HTR-8/SVneo (cell line): ENCODE measurements at regions not wholly inside any gene's neighbourhood (a gene's known extent, or its start where the extent isn't known, plus 50 kb on each side); places are given as distances from the start of the nearest gene placed in this dataset.
A peak's percentile ranks its signal among the peaks of the same experiment; 100 is the strongest.

Experiments
- DNase-seq: peaks from one replicate; pipeline ENCODE4 v3.0.0; 2011; ENCODE audit warnings: low spot score, mixed read lengths; ENCODE audit not compliant: insufficient read length
- FAIRE-seq: peaks from 2 replicates; lab custom pipeline; 2011; peaks lifted over from hg19 to GRCh38; lab: Jason Lieb, UNC

DNA sequence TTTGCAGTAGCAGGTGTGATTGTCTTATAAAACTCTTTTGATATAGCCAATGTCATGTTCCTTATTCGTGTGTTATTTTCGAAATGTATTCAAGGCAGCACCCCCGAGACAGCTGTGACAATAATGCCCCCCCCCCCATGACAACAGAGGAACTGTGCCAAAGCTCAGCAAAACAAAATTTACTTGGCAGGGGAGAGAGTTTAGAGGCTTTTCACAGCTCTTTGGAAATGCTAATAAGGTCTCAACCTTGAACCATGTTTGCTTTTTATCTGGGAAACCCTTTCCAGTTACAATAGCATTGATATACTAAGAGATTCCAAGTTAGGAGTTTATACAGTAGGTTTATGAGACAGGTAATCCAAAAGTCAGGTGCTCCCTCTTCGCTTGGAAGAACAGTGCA, 56.4 kb upstream of the USP44 start:
- no peak for FAIRE-seq

DNA sequence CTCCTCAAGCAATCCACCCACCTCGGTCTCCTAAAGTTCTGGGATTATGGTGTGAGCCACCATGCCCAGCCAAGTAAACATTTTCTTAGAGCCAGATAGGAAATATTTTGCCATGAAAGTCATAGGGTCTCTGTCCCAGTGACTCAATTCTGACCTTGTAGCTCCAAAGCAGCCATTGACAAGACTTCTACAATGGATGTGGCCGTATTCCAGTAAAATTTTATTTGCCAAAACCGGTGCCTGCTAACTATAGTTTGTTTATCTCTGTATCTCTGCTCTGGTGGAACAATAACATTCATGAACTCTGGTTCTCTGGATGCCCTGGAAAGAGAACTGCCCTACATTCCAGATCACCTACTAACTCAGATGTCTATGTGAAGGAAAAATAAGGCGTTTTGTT, 54.6 kb upstream of the USP44 start:
- DNase-seq = no peak
- no peak for FAIRE-seq

More for the DNA sequence above, 56.4 kb upstream of the USP44 start:
- no peak for DNase-seq

DNA sequence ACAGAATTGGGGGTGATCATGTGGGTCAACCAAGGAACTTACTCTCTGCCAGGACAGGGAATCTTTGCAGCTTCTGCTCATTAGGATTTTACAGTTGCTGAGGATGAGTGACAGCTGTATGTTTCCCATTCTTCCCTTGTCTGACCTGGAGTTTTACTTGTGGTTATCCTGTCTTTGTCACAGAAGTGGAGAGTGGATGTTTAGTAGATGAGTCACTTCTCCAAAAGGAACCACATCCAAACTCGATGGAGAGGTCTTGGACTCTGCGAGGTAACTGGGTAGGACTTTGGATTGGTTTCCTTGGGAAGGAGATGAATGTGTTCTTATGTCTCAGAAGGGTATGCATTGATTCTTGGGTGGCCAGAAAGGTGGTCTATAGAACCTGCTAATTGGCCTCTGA, 53.8 kb upstream of the USP44 start:
- FAIRE-seq (no peak), DNase-seq (peak; percentile 26)

DNA sequence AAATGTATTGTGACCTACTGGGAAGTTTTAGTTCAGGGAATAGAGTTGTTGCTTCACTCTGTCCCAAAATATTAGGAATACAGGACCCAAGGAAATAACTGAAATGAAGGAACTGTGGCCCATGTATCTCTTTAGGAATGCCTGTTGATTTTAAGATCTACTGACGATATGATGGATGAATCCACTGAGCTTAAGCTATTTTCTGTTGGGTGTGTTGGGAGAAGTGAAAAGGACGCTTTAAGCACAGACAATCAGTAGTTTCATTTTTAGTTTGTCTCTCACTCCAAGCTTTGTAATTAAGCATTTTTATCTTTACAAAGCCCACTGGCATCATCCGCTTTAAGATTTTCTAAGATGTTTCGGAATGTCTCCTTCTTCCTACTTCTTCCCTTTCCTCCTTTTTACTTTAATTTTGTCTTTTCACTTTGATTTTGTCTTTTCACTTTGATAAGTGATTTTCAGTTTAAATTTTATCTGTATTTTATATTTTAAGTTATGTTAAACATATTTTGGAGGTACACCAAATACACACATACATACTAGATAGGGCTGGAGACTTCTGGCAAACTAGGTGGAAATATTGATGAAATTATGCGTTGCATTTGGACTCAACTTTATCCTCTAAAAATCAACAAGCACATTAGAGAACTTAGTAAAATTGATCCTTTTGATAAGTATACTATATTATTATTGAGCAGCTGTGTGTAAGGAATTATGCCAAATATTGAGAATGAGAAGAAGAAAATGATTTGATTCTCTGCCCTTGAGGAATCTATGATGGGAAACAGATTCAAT, 52.3 kb upstream of the USP44 start:
- no peak for FAIRE-seq
- DNase-seq = no peak

DNA sequence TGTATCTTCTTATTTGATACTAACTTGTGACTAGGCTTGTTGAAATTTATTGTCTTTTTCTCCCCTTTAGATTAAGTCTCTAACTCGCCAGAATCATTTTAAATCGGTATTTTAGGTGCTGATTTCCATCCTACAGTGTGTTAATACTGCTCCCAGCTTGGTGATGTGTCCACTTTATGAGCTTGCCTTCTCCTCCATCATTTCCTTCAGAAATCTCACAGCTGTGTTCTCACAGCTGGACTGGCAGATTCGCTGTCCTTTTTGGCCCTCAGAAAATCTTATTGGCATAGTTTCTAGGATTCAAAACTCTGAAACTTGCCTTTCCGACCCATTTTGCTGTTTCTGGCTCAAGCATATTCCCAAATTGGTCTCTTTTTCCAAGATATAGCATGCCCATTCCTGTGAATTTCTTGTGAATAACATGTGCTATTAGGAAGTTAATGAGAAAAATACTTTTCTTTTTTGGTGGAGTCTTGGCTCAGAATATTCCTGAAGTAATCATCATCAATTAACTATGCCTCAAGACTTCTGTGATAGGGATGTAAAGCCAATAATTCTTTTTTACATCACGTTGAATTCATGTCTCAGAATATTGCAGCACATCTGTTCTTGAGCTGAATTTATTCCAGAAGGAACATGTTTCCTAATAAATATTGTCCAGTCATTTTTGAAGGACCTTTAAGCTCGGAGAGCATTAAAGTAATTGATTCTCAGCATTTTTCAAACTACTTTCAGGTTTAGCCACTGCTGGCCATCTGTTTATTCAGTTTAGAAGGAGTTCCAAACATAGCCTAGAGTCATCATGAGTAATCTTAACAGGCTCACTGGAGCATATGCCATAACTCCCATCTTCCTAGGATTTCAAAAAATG, 50.0 kb upstream of the USP44 start:
- DNase-seq (no peak), FAIRE-seq (no peak)
